GM10266 (cell line): ENCODE measurements at regions not wholly inside any gene's neighbourhood (a gene's known extent, or its start where the extent isn't known, plus 50 kb on each side); places are given as distances from the start of the nearest gene placed in this dataset.

Experiments used
- DNase-seq: peaks from one replicate; pipeline ENCODE4 v3.0.0; 2012; ENCODE audit errors: extremely low spot score
- TF ChIP-seq, protein P1 (sequence below): IDR thresholded peaks from 2 replicates; pipeline ENCODE4 v1.5.1; 2012; ENCODE audit warnings: mild to moderate bottlenecking, low read depth; ENCODE audit not compliant: control insufficient read depth, insufficient read depth; ENCODE audit errors: missing control alignments

DNA sequence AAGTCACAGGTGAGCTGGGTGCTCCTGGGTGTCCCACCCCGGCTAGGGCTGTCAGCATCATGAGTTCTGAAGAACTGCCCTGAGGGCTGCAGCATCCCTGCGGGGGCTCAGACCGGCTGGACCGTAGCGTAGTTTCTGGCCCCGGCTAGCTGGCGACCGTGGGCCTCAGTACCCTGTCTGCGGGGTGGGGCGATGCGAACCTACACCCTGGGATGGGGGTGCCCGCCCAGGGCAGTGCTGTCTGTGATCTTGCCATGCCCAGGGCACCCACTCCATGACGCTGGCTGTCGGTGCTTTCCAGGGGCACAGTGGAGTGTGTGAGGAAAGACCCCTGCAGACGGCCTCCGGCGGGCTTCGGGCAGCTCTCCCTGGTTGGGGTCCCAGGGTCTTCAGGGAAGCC, 66.5 kb upstream of the IRX4 start:
- DNase-seq, result no peak
- TF ChIP-seq, protein P1, sequence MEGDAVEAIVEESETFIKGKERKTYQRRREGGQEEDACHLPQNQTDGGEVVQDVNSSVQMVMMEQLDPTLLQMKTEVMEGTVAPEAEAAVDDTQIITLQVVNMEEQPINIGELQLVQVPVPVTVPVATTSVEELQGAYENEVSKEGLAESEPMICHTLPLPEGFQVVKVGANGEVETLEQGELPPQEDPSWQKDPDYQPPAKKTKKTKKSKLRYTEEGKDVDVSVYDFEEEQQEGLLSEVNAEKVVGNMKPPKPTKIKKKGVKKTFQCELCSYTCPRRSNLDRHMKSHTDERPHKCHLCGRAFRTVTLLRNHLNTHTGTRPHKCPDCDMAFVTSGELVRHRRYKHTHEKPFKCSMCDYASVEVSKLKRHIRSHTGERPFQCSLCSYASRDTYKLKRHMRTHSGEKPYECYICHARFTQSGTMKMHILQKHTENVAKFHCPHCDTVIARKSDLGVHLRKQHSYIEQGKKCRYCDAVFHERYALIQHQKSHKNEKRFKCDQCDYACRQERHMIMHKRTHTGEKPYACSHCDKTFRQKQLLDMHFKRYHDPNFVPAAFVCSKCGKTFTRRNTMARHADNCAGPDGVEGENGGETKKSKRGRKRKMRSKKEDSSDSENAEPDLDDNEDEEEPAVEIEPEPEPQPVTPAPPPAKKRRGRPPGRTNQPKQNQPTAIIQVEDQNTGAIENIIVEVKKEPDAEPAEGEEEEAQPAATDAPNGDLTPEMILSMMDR, result no peak

DNA sequence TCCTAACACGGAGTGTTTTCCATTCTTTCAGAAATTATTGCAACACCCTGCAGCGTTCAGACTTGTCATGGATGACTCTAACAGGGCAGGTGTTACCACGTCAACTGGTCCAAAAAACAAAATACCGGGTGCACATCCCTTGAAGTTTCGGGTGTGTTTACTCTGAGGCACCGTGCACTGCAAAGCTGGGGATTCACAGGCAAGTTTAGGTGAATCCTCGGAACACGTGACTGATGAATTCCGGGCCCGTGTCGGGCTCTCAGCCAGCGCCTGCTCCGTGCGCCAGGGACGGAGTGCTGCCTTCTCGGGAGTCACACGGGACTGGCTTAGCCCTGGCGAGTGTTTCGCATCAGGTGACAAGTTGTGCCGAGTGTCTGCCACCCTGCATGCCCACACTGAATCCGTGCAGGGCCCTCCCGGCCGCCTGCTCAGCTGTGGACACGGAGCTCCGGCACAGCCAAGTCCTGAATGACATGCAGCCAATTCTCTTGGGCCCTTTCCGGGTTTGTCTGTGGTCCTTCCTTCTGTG, 66.0 kb upstream of the IRX4 start:
- no peak for DNase-seq
- TF ChIP-seq, protein P1, result no peak

DNA sequence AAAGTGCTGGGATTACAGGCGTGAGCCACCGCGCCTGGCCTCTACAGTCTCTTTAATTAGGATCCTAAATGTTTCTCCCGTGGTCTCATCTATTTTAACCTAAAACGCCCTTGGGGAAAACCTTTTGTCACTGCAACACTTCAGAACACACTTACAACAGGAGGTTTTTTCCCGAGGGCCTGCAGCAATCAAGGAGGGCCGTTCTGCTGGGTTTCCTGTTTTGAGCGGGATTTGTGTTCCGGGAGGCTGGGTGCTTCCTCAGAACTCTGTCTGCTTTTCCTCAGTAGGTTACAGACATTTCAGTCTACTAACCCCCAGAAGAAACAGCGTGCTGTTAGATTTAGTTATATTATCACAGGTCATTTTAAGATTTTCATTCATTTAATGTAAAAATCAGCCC, 65.4 kb upstream of the IRX4 start:
- TF ChIP-seq, protein P1, result no peak
- DNase-seq, result no peak

DNA sequence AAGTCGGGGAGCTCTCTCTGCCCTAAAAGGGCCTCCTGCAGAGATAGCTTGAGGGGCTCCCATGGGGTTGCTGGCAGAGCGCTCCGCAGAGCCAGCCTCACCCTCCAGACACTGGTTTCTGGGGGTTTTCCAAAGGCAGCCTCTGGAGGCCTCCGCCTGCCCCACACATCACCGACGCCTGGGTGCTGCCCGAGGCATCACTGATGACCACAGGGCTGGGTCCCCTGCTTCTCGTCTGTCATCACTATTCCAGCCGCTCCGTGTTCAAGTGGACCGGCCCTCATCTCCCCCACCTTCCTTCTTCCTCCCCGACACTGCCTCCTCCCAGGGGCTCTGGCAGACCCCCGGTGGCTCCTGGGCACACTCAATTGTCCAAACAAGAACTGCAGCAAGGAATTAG, 64.1 kb upstream of the IRX4 start:
- no peak for DNase-seq
- TF ChIP-seq, protein P1, result no peak

DNA sequence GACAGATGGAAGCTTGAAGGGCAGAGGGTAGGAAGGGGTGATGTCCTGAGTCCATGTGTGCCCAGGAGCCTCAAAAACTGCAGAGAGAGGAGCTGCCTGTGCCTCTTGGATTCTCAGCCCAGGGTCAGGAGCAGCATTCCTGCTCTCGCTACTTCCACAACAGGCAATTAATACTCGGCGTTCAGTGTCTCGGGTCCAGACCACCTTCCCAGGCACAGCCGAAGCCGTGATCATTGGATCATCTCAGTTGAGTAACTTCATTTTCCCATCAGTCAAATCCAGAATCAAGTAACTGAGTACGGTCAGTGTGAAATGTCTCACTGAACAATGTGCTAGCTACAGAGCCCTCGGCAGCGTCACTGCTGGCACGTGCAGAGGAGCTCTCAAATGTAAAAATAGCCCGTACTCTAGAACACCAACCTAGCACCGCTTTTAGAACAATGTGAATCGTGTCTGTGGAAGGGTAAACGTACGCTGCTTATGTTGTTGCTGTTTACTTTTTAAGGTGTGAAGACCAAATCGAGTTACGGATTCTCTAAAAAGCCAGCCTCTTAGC, 63.5 kb upstream of the IRX4 start:
- TF ChIP-seq, protein P1, result no peak

DNA sequence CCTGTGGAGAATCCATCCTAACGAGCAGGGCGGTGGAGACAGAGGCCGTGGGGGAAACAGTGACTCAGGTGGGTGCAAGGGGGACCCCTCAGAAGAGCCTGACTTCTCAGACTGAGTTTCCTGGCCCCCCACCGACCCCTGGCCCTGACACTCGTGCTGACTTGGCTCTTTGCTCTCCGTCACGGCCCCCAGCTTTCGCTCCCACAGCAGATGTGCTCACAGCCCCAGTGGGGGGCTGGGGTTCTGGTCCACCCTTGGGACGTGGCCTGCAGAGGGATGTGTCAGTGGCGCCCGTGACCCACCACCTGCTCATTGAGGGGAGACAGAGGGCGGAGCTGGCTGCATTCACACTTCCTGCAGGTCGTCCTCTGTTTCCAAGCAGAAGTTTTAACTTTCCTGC, 62.9 kb upstream of the IRX4 start:
- TF ChIP-seq, protein P1, result no peak
- no peak for DNase-seq

More for the DNA sequence above, 63.5 kb upstream of the IRX4 start:
- DNase-seq, result no peak

DNA sequence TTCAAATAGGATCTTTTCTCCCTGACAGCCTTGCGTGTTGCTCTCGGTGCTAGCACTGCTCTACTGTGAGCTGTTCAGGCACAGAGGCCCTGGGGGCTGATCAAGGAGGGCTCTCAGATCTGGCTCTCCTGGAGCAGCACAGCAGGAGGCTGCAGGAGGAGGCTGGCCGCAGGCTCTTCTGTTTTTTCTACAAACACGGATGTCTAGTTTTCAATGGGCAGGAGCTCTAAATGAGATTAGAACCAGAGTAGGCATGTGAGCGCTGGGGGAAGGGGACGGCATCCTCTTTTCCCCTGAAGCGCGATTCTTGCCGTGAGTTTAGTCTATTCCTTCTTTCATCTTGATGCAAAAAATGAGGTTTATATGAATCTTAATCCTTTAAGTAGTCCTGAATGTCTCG, 61.7 kb upstream of the IRX4 start:
- no peak for DNase-seq
- TF ChIP-seq, protein P1, result no peak
